Astrocyte of the cerebellum (primary cell): ENCODE measurements at regions not wholly inside any gene's neighbourhood (a gene's known extent, or its start where the extent isn't known, plus 50 kb on each side); places are given as distances from the start of the nearest gene placed in this dataset.

Experiments used
- DNase-seq: peaks from one replicate; pipeline ENCODE4 v3.0.0-alpha.2; 2011; ENCODE audit warnings: low read depth
- H3K4me3 ChIP-seq: 2 replicates; pipeline ENCODE4 v1.5.1; 2011; ENCODE audit warnings: mild to moderate bottlenecking, low read depth, low read length, moderate library complexity
- in situ Hi-C: cut with HindIII; loops from 2 replicates; pipeline ENCODE4 v1.10.0; 2017; ENCODE audit warnings: low sequenced_read_pairs
- TF ChIP-seq, protein P1 (sequence below): IDR thresholded peaks from 2 replicates; pipeline ENCODE4 v1.5.1; 2012; ENCODE audit warnings: low read length, low read depth, moderate library complexity, mild to moderate bottlenecking; ENCODE audit errors: missing control alignments

DNA sequence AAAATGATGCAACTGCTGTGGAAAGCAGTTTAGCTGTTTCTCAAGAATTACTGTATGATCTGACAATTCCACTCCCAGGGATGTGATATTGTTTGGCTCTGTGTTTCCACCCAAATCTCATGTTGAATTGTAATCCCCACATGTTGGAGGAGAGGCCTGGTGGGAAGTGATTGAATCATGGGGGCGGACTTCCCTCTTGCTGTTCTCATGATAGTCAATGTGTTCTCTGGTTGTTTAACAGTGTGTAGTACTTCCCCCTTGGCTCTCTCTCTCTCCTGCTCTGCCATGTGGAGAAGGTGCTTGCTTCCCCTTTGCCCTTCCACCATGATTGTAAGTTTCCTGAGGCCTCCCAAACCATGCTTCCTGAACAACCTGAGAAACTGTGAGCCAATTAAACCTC is 93.4 kb upstream of the CPM start:
- in situ Hi-C loops: no loop called here
- DNase-seq: no peak
- TF ChIP-seq, protein P1, sequence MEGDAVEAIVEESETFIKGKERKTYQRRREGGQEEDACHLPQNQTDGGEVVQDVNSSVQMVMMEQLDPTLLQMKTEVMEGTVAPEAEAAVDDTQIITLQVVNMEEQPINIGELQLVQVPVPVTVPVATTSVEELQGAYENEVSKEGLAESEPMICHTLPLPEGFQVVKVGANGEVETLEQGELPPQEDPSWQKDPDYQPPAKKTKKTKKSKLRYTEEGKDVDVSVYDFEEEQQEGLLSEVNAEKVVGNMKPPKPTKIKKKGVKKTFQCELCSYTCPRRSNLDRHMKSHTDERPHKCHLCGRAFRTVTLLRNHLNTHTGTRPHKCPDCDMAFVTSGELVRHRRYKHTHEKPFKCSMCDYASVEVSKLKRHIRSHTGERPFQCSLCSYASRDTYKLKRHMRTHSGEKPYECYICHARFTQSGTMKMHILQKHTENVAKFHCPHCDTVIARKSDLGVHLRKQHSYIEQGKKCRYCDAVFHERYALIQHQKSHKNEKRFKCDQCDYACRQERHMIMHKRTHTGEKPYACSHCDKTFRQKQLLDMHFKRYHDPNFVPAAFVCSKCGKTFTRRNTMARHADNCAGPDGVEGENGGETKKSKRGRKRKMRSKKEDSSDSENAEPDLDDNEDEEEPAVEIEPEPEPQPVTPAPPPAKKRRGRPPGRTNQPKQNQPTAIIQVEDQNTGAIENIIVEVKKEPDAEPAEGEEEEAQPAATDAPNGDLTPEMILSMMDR: no peak
- no peak overlapping the region for H3K4me3 ChIP-seq

DNA sequence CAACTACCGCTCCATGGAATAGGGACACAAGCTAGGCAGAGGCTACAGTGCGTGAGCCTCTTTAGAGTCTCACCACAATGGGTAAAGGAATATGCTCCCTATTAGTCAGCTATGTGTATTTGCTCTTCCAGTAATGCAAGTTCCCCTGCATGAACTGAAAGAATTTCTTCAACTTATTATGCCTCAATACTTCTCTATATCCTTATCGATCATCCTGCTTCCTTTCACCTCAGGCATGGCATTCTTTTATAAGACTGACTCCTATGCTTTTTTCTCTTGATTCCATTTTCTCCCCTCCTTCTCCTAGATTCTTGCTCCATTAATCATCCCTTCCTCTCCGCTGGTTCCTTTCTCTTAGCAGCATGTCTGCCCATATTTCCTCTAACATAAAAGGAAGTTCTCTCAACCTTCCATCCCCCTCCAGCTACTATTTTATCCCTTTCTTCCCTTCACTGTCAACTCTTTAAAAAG is 94.5 kb upstream of the CPM start:
- no peak overlapping the region for H3K4me3 ChIP-seq
- no peak for DNase-seq
- TF ChIP-seq, protein P1: no peak
- in situ Hi-C loops: no loop called here

DNA sequence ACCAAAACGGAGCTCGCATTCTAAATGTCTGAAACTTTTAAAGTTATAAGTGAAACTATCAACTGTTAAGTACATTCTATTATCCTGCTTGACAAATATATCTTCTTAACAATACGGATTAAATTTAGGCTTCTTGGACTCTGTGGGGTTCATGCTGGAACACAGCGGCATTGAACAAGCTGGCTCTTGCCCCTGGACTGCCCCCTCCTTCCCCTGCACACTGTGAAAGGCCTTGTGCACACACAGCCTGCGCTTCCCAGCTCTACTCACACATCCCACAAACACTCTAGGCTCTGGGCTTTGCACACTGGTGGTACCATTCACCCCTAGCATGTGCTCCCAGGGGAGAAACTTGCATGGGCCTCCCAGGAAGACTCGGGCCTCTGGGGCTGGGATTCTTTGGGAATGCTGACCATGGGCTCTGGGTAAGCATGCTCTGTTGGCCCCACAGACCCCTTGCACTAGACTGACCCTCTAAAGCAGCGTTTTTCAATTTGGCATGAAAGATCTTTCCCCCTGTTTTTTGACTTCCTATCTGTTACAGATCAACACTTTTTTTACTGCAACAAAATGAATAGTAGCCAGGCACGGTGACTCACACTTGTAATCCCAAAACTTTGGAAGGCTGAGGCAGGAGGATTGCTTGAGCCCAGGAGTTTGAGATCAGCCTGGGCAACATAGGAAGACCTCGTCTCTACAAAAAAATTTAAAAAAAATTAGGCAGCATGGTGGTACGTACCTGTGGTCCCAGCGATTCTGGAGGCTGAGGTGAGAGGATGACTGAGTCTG is 96.2 kb upstream of the CPM start:
- no peak for DNase-seq
- H3K4me3 ChIP-seq: no peak overlapping the region
- in situ Hi-C loops: no loop called here
- TF ChIP-seq, protein P1: no peak

DNA sequence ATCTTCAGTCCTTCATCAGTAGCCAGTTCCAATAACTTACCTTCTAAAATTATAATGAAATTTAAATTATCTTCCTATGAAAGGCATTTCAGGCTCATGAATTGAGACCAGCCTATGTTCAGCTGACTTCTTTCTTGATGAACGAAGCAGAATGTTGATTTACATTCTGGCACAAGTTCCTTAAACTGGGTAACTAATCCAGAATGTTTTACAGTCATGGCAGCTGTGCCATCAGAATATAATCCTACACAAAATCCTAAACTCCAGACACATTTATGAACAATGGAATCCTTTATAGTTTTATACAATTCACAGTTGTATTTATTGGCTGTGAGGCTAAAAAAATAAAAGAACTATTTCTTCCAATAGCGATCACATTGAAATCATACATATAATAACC is 97.3 kb upstream of the CPM start:
- no peak for DNase-seq
- TF ChIP-seq, protein P1: no peak
- in situ Hi-C loops: no loop called here
- no peak overlapping the region for H3K4me3 ChIP-seq

DNA sequence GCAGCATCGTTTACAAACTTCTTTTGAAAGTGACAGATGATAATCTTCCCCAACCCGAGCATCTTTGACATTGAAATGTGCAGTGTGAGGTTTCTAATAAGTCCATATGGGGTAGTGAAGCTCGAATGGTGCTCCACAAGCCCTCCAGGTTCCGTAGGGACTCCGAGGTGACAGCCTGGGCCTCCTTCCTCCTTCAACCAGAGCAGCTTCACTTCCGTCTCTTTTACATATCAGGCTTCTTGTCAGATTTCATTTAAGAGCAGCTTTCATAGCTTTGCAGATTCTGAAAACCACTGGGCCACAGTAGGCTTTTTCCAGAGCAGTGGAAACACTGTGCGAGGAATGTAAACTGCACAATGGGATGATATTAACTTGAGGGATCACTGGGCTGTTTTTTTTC is 103.6 kb upstream of the CPM start:
- H3K4me3 ChIP-seq: no peak overlapping the region
- in situ Hi-C loops: no loop called here
- no peak for DNase-seq
- TF ChIP-seq, protein P1: no peak

DNA sequence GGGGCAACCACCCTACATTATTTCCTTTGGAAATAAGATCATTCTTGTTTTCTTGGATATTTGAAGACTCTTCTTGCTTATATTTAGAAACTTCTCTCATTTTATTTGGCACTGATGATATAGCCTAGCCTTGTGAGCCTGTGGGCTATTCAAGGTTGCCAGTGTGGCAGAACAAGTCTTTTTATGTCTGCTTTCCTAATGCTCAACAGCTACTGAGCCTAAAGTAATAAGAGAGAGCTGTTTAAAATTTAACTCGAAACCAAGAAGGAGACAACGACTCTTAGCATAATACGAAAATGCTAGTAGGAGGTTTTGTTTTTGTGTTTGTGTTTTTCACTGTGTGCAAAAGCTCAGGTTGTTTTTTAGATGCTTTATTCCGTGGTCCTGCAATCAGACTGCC is 104.0 kb upstream of the CPM start:
- in situ Hi-C loops: no loop called here
- no peak for DNase-seq
- H3K4me3 ChIP-seq: no peak overlapping the region
- TF ChIP-seq, protein P1: no peak
